Common myeloid progenitor, CD34-positive (primary cell): ENCODE measurements at regions not wholly inside any gene's neighbourhood (a gene's known extent, or its start where the extent isn't known, plus 50 kb on each side); places are given as distances from the start of the nearest gene placed in this dataset.
A peak's percentile ranks its signal among the peaks of the same experiment; 100 is the strongest.
"Not testable (repeated sequence)": the region's sequence is repeated elsewhere in the genome, so short reads cannot be mapped to it uniquely, and the experiment has no call there.

Experiments used
- CTCF ChIA-PET: fragments of 350-600 bp; sonication (Branson Sonifier 250); formaldehyde crosslinking; loops from one replicate; lab custom pipeline; 2021; ENCODE audit warnings: antibody characterized with exemption; lab: Charles Lee
- POLR2A ChIA-PET: fragments of 350-600 bp; sonication (Branson Sonifier 250); formaldehyde crosslinking; loops from one replicate; lab custom pipeline; 2021; ENCODE audit warnings: antibody characterized with exemption; lab: Charles Lee
- DNase-seq, 3 donors: peaks; one replicate each; pipeline versions ENCODE4 v3.0.0 to v3.0.0-alpha.2; 2013
- H3K27ac ChIP-seq, 2 experiments: 1 replicate in 1 of 2; 2 replicates in 1 of 2; pipeline ENCODE4 v1.7.0; 2013; ENCODE audit warnings: inconsistent platforms in 2 of 2, low read length in 2 of 2, mild to moderate bottlenecking in 2 of 2, low read depth in 1 of 2, moderate library complexity in 1 of 2; ENCODE audit not compliant: severe bottlenecking in 2 of 2, insufficient read depth in 1 of 2, poor library complexity in 1 of 2
- H3K27me3 ChIP-seq, 5 experiments: replicated peaks in 2 of 5; 1 replicate in 3 of 5; 2 replicates in 2 of 5; pipeline versions ENCODE4 v1.6.1 to v1.7.0; 2013; ENCODE audit warnings: low read length in 4 of 5, mild to moderate bottlenecking in 2 of 5, moderate library complexity in 2 of 5, inconsistent platforms in 1 of 5; ENCODE audit not compliant: insufficient read depth in 5 of 5, control insufficient read depth in 4 of 5
- H3K36me3 ChIP-seq, 4 experiments: 1 replicate in 2 of 4; 2 replicates in 2 of 4; pipeline versions ENCODE4 v1.6.1 to v1.7.0; 2013; ENCODE audit warnings: low read length in 3 of 4, control low read depth in 1 of 4, mild to moderate bottlenecking in 1 of 4; ENCODE audit not compliant: control insufficient read depth in 4 of 4, insufficient read depth in 4 of 4
- H3K4me1 ChIP-seq, 4 experiments: 1 replicate in 3 of 4; 2 replicates in 1 of 4; pipeline versions ENCODE4 v1.6.1 to v1.7.1; 2013; ENCODE audit warnings: low read length in 3 of 4, mild to moderate bottlenecking in 3 of 4, control low read depth in 1 of 4, inconsistent platforms in 1 of 4, moderate library complexity in 1 of 4; ENCODE audit not compliant: control insufficient read depth in 4 of 4, insufficient read depth in 4 of 4; ENCODE audit errors: control extremely low read depth in 1 of 4
- H3K4me3 ChIP-seq, 7 experiments: 1 replicate in 4 of 7; 2 replicates in 3 of 7; pipeline versions ENCODE4 v1.5.1 to v1.7.0; 2013; ENCODE audit warnings: mild to moderate bottlenecking in 7 of 7, low read length in 6 of 7, moderate library complexity in 6 of 7, inconsistent platforms in 2 of 7, low read depth in 2 of 7, control low read depth in 1 of 7; ENCODE audit not compliant: insufficient read depth in 4 of 7, control insufficient read depth in 1 of 7; ENCODE audit errors: extremely low read depth in 1 of 7
- H3K9me3 ChIP-seq, 5 experiments: 1 replicate in 4 of 5; 2 replicates in 1 of 5; pipeline versions ENCODE4 v1.6.1 to v1.7.1; 2013; ENCODE audit warnings: low read length in 4 of 5, mild to moderate bottlenecking in 2 of 5, inconsistent platforms in 1 of 5, low read depth in 1 of 5, moderate library complexity in 1 of 5; ENCODE audit not compliant: control insufficient read depth in 4 of 5, insufficient read depth in 2 of 5; ENCODE audit errors: control extremely low read depth in 1 of 5
- WGBS: methylation state at CpG from one replicate; pipeline ENCODE4 v1.1.5; 2013; ENCODE audit not compliant: insufficient coverage; 5-methylcytosine and 5-hydroxymethylcytosine counted together

DNA sequence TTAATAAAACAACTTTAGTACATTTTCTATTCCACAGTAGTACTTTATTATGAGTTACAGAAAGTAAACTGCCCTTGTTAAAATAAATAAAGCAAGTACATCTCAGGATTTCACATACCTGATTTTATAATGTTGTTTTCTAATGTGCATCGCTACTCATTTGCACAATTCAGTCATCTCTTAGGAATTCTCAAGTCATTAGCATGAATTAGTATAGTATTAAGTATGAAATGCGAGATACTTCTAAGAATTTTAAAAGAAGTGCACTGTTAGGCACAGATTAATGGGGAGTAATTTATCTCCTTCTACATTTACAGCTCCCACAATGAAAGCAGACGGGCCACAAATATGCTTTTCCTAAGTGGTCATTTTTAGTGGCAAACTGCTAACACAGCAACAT, 193.7 kb upstream of the FAM174A start:
- H3K9me3 ChIP-seq, H3K4me3 ChIP-seq, H3K27ac ChIP-seq, CTCF ChIA-PET, H3K27me3 ChIP-seq, DNase-seq, POLR2A ChIA-PET, H3K4me1 ChIP-seq, H3K36me3 ChIP-seq: not testable (repeated sequence)
- no CpG with 5 or more reads among the region's 3 CpGs for WGBS

DNA sequence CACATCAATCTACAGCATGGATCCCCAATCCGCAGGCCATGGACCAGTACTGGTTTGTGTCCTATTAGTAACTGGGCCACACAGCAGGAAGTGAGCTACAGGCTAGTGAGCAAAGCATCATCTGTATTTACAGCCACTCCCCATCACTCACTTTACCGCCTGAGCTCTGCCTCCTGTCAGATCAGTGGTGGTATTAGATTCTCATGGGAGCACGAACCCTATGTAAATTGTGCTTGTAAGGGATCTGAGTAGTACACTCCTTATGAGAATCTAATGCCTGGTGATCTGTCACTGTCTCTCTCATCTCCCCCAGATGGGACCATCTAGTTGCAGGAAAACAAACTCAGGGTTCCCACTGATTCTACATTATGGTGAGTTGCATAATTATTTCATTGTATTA, 212.7 kb upstream of the FAM174A start:
- DNase-seq: no peak
- no peak overlapping the region for H3K4me3 ChIP-seq
- H3K27me3 ChIP-seq: no peaks in the 10 kb centered on the region
- H3K9me3 ChIP-seq: no peaks in the 10 kb centered on the region
- ChIA-PET CTCF (no interaction called here), POLR2A (no interaction called here)
- 100% methylated on average over 1 of the region's 3 CpGs for WGBS
- no peaks in the 10 kb centered on the region for H3K4me1 ChIP-seq
- no peaks in the 10 kb centered on the region for H3K36me3 ChIP-seq
- H3K27ac ChIP-seq: no peak overlapping the region

DNA sequence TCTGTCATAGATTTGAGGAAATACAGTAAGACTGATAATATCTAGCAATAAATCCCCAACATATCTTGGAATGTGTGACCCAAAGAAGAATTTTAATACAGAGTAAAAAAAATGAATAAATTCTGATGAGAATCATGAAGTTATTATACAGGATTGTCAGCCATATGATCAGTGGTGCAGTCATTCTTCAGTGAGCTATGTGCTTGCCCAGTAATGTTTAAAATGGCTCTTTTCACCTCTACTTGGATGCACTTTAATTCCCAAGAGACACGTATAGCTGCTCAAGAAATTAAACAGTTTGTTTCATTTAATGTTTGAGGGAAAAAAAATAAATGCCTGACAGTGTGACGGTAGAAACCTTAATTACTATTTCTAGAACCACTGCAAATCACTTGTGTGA, 215.3 kb upstream of the FAM174A start:
- Histone ChIP-seq H3K27me3 (no peaks in the 10 kb centered on the region), H3K36me3 (no peaks in the 10 kb centered on the region), H3K9me3 (peaks cover 0 to 2% (median 0%) of the 10 kb centered on the region in 5 experiments), H3K4me3 (no peak overlapping the region), H3K4me1 (no peaks in the 10 kb centered on the region), H3K27ac (no peak overlapping the region)
- ChIA-PET CTCF (no interaction called here), POLR2A (no interaction called here)
- DNase-seq: no peak
- no CpG with 5 or more reads among the region's 2 CpGs for WGBS

DNA sequence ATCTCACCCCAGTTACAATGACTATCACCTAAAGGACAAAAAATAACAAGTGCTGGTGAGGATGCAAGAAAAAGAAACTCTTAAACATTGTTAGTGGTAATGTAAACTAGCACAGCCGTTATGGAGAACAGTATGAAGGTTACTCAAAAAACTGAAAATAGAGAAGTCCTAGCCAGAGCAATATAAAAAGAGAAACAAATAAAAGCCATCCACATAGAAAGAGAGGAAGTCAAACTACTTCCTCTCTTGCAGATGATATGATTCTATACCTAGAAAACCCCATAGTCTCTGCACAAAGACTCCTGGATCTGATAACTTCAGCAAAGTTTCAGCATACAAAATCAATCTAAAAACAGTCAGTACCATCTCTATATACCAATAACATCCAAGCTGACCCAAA, 221.5 kb upstream of the FAM174A start:
- Histone ChIP-seq H3K9me3 (peaks cover 0 to 2% (median 0%) of the 10 kb centered on the region in 5 experiments), H3K27me3 (no peaks in the 10 kb centered on the region), H3K27ac (no peak overlapping the region), H3K4me3 (no peak overlapping the region), H3K36me3 (no peaks in the 10 kb centered on the region), H3K4me1 (peaks cover 0 to 7% (median 2%) of the 10 kb centered on the region in 4 experiments)
- WGBS: no CpG with 5 or more reads among the region's 1 CpG
- DNase-seq: peak in 2 of 3 donors; percentile 36 to 37
- ChIA-PET CTCF (no interaction called here), POLR2A (no interaction called here)

DNA sequence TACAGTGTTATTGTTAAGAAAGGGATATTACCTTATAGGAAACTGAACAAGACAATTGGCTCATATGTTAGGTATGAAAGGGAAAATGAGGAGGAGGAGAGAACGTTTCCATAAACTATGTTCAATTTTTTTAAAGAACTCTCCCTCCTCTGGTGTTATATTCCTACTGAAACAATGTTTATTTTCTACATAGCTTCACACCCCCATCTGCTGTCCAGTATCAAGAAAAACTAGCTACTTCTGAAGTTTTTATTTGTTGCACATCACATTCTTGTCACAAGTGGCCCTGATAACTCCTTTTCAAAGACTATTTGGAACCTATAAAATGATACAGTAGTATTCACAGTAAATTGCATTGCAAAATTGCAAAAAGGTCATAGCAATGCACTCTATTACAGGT, 223.4 kb upstream of the FAM174A start:
- ChIA-PET POLR2A (no interaction called here), CTCF (no interaction called here)
- no peak overlapping the region for H3K4me3 ChIP-seq
- H3K4me1 ChIP-seq: peaks cover 0 to 7% (median 2%) of the 10 kb centered on the region in 4 experiments
- H3K36me3 ChIP-seq: no peaks in the 10 kb centered on the region
- H3K27ac ChIP-seq: no peak overlapping the region
- H3K9me3 ChIP-seq: peaks cover 0 to 2% (median 0%) of the 10 kb centered on the region in 5 experiments
- no CpG with 5 or more reads among the region's 1 CpG for WGBS
- DNase-seq: peak in 2 of 3 donors; percentile 12 to 16
- H3K27me3 ChIP-seq: no peaks in the 10 kb centered on the region

DNA sequence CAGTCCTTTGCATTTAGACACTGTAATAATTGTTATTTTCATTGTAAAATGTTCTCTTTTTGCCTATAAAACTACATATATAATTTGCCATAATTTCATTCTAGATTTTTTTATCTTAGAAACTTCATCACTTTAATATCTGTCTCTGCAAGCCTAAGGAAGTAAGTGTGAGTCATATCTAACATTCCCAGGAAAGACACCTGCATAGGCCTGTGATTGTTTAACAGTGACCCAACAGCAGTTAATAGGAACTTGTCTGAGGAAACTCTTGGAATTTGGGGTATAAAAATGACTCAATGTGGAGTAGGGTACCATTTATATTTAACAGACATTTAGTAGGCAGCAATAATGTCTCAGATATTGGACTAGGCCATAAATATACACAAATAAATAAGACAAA, 229.2 kb upstream of the FAM174A start:
- ChIA-PET POLR2A (no interaction called here), CTCF (no interaction called here)
- Histone ChIP-seq H3K4me3 (no peak overlapping the region), H3K4me1 (no peaks in the 10 kb centered on the region), H3K27ac (no peak overlapping the region), H3K36me3 (no peaks in the 10 kb centered on the region), H3K27me3 (no peaks in the 10 kb centered on the region), H3K9me3 (no peaks in the 10 kb centered on the region)
- DNase-seq: no peak

DNA sequence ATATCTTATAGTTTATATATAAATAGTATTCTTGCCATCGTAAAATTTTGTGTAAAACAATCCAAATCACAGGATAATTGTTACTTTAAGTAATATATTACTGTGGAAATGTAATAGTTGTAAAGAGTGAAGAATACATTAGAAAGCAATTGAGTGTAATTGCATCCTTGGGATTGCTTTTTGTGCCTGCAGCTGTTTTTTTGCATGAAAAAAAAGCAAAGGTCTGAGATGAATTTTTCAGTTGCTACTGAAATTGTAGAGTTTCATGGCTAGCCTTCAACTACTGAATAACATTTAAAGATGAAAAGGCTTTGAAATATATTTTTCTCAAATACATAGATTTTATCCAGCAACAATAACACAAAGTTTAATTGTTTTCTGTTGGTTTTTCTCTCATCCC, 232.0 kb upstream of the FAM174A start:
- no CpG with 5 or more reads among the region's 1 CpG for WGBS
- Histone ChIP-seq H3K27ac (no peak overlapping the region), H3K4me1 (no peaks in the 10 kb centered on the region), H3K4me3 (no peak overlapping the region), H3K36me3 (no peaks in the 10 kb centered on the region), H3K27me3 (no peaks in the 10 kb centered on the region), H3K9me3 (no peaks in the 10 kb centered on the region)
- no peak for DNase-seq
- ChIA-PET POLR2A (no interaction called here), CTCF (no interaction called here)
